H9 (cell line): ENCODE measurements at regions not wholly inside any gene's neighbourhood (a gene's known extent, or its start where the extent isn't known, plus 50 kb on each side); places are given as distances from the start of the nearest gene placed in this dataset.

ENCODE experiments used
- DNase-seq: peaks from one replicate; pipeline ENCODE4 v3.0.0-alpha.2; 2017
- H2AFZ ChIP-seq: one replicate; pipeline ENCODE4 v1.6.1; 2013; ENCODE audit warnings: mild to moderate bottlenecking, low read length, control low read depth, moderate library complexity
- H2AK5ac ChIP-seq: 2 replicates; pipeline ENCODE4 v1.6.1; 2013; ENCODE audit warnings: low read length, control low read depth, mixed read lengths; ENCODE audit not compliant: insufficient read length
- H2BK120ac ChIP-seq: one replicate; pipeline ENCODE4 v1.6.1; 2013; ENCODE audit warnings: low read depth, mild to moderate bottlenecking, low read length, control low read depth, inconsistent platforms; ENCODE audit not compliant: poor library complexity, severe bottlenecking
- H2BK12ac ChIP-seq: 2 replicates; pipeline ENCODE4 v1.6.1; 2013; ENCODE audit warnings: low read length, control low read depth, mixed read lengths, low read depth; ENCODE audit not compliant: insufficient read length
- H2BK15ac ChIP-seq: 2 replicates; pipeline ENCODE4 v1.6.1; 2013; ENCODE audit warnings: low read depth, low read length, control low read depth
- H2BK20ac ChIP-seq: one replicate; pipeline ENCODE4 v1.6.1; 2013; ENCODE audit warnings: low read depth, mild to moderate bottlenecking, low read length, control low read depth, inconsistent platforms; ENCODE audit not compliant: poor library complexity, severe bottlenecking
- H2BK5ac ChIP-seq: 2 replicates; pipeline ENCODE4 v1.6.1; 2013; ENCODE audit warnings: low read length, control low read depth, mixed read lengths; ENCODE audit not compliant: insufficient read length
- H3K14ac ChIP-seq: 2 replicates; pipeline ENCODE4 v1.6.1; 2013; ENCODE audit warnings: low read length, control low read depth; ENCODE audit not compliant: insufficient read depth
- H3K18ac ChIP-seq: 2 replicates; pipeline ENCODE4 v1.6.1; 2013; ENCODE audit warnings: low read depth, mild to moderate bottlenecking, mixed read lengths, low read length, control low read depth; ENCODE audit not compliant: insufficient read length
- H3K23ac ChIP-seq: 2 replicates; pipeline ENCODE4 v1.6.1; 2013; ENCODE audit warnings: low read length, control low read depth, mixed read lengths, low read depth; ENCODE audit not compliant: insufficient read length
- H3K23me2 ChIP-seq: 2 replicates; pipeline ENCODE4 v1.6.1; 2013; ENCODE audit warnings: low read depth, mild to moderate bottlenecking, mixed read lengths, low read length, control low read depth; ENCODE audit not compliant: insufficient read length, poor library complexity, severe bottlenecking
- H3K27ac ChIP-seq: 2 replicates; pipeline ENCODE4 v1.5.1; 2013; ENCODE audit warnings: low read length, control low read depth, mixed read lengths, low read depth; ENCODE audit not compliant: insufficient read length
- H3K27me3 ChIP-seq: 2 replicates; pipeline ENCODE4 v1.6.1; 2013; ENCODE audit warnings: low read length, control low read depth, inconsistent platforms; ENCODE audit not compliant: insufficient read depth
- H3K4ac ChIP-seq: 2 replicates; pipeline ENCODE4 v1.6.1; 2013; ENCODE audit warnings: low read depth, mild to moderate bottlenecking, control low read depth, inconsistent platforms, low read length, moderate library complexity
- H3K4me1 ChIP-seq: 2 replicates; pipeline ENCODE4 v1.6.1; 2013; ENCODE audit warnings: low read length, control low read depth, inconsistent platforms; ENCODE audit not compliant: insufficient read depth
- H3K4me2 ChIP-seq: 2 replicates; pipeline ENCODE4 v1.6.1; 2013; ENCODE audit warnings: low read length, control low read depth, mixed read lengths; ENCODE audit not compliant: insufficient read length, insufficient read depth
- H3K56ac ChIP-seq: 2 replicates; pipeline ENCODE4 v1.6.1; 2013; ENCODE audit warnings: low read depth, mild to moderate bottlenecking, mixed read lengths, low read length, control low read depth; ENCODE audit not compliant: insufficient read length
- H3K79me1 ChIP-seq: 2 replicates; pipeline ENCODE4 v1.6.1; 2013; ENCODE audit warnings: low read depth, mild to moderate bottlenecking, moderate library complexity, low read length, control low read depth, inconsistent platforms; ENCODE audit not compliant: insufficient read depth, poor library complexity, severe bottlenecking
- H3K79me2 ChIP-seq: 2 replicates; pipeline ENCODE4 v1.6.1; 2013; ENCODE audit warnings: low read length, control low read depth, inconsistent platforms; ENCODE audit not compliant: insufficient read depth
- H3K9ac ChIP-seq: 2 replicates; pipeline ENCODE4 v1.6.1; 2013; ENCODE audit warnings: low read length, control low read depth, mixed read lengths; ENCODE audit not compliant: insufficient read length; ENCODE audit errors: extremely low read depth
- H3K9me3 ChIP-seq: one replicate; pipeline ENCODE4 v1.6.1; 2013; ENCODE audit warnings: low read depth, low read length, inconsistent platforms; ENCODE audit not compliant: control insufficient read depth
- H3T11ph ChIP-seq: one replicate; pipeline ENCODE4 v1.6.1; 2013; ENCODE audit warnings: mild to moderate bottlenecking, low read length, control low read depth, inconsistent platforms
- H4K20me1 ChIP-seq: one replicate; pipeline ENCODE4 v1.6.1; 2013; ENCODE audit not compliant: control insufficient read depth, insufficient read length, insufficient read depth
- H4K5ac ChIP-seq: 2 replicates; pipeline ENCODE4 v1.6.1; 2013; ENCODE audit warnings: low read depth, mild to moderate bottlenecking, mixed read lengths, low read length, control low read depth; ENCODE audit not compliant: insufficient read length
- H4K8ac ChIP-seq: replicated peaks from 2 replicates; pipeline ENCODE4 v1.6.1; 2013; ENCODE audit warnings: low read length, control low read depth, mixed read lengths, low read depth; ENCODE audit not compliant: insufficient read length
- H4K91ac ChIP-seq: 2 replicates; pipeline ENCODE4 v1.6.1; 2013; ENCODE audit warnings: low read depth, mild to moderate bottlenecking, moderate library complexity, mixed read lengths, low read length, control low read depth; ENCODE audit not compliant: insufficient read length
- H3K27ac Mint-ChIP-seq, 3 experiments: 2 replicates in 2 of 3; 3 replicates in 1 of 3; pipeline ENCODE4 v1.8.0; 2020 to 2021; ENCODE audit warnings: mixed read lengths in 3 of 3, mild to moderate bottlenecking in 1 of 3, moderate library complexity in 1 of 3
- H3K27me3 Mint-ChIP-seq: 2 replicates; pipeline ENCODE4 v1.8.0; 2021; ENCODE audit warnings: low read depth, mild to moderate bottlenecking, moderate library complexity, mixed read lengths
- H3K36me3 Mint-ChIP-seq, 3 experiments: 2 replicates in 2 of 3; 3 replicates in 1 of 3; pipeline ENCODE4 v1.8.0; 2020 to 2021; ENCODE audit warnings: low read depth in 3 of 3, mixed read lengths in 3 of 3; ENCODE audit not compliant: insufficient read depth in 1 of 3
- H3K4me1 Mint-ChIP-seq, 2 experiments: 2 replicates each; pipeline ENCODE4 v1.8.0; 2020; ENCODE audit warnings: mixed read lengths in 2 of 2
- H3K4me3 Mint-ChIP-seq, 2 experiments: 2 replicates in 1 of 2; 3 replicates in 1 of 2; pipeline ENCODE4 v1.8.0; 2020 to 2021; ENCODE audit warnings: mild to moderate bottlenecking in 2 of 2, mixed read lengths in 2 of 2, moderate library complexity in 1 of 2
- H3K9me3 Mint-ChIP-seq, 2 experiments: 2 replicates in 1 of 2; 3 replicates in 1 of 2; pipeline ENCODE4 v1.8.0; 2020; ENCODE audit warnings: mild to moderate bottlenecking in 2 of 2, mixed read lengths in 2 of 2, moderate library complexity in 1 of 2
- CTCF ChIP-seq: fragments of 200-600 bp; sonication (generic); conservative IDR thresholded peaks from 3 replicates; pipeline ENCODE4 v1.8.0; 2021; ENCODE audit warnings: antibody characterized with exemption, mild to moderate bottlenecking
- WGBS: extraction: QIAGEN DNeasy Blood & Tissue Kit; methylation state at CpG from one replicate; pipeline ENCODE4 v1.1.7; 2013; ENCODE audit warnings: missing lambda C conversion rate, low lambda C conversion rate, mixed read lengths; ENCODE audit not compliant: insufficient read length; ENCODE audit errors: extremely low coverage; 5-methylcytosine and 5-hydroxymethylcytosine counted together

GRCh38 chr14:101105045-101105444 is 201.5 kb upstream of the RTL1 start:
- Histone ChIP-seq H3T11ph (no peak overlapping the region), H3K4me2 (no peak overlapping the region), H2BK15ac (no peak overlapping the region), H3K9me3 (no peaks in the 10 kb centered on the region), H3K27me3 (no peaks in the 10 kb centered on the region), H4K5ac (no peak overlapping the region), H3K23me2 (no peaks in the 10 kb centered on the region), H2BK20ac (no peak overlapping the region), H3K56ac (no peak overlapping the region), H2BK5ac (no peak overlapping the region), H4K91ac (no peak overlapping the region), H3K79me1 (no peaks in the 10 kb centered on the region), H2BK120ac (no peak overlapping the region), H3K79me2 (no peaks in the 10 kb centered on the region), H4K20me1 (no peaks in the 10 kb centered on the region), H2AFZ (no peak overlapping the region), H3K14ac (no peak overlapping the region), H3K18ac (no peak overlapping the region), H3K4me1 (no peaks in the 10 kb centered on the region), H3K4ac (no peak overlapping the region), H4K8ac (no peak overlapping the region), H3K27ac (no peak overlapping the region), H2AK5ac (no peak overlapping the region), H3K23ac (no peak overlapping the region), H2BK12ac (no peak overlapping the region), H3K9ac (no peak overlapping the region)
- peaks cover 7% of the 10 kb centered on the region in 2 experiments; a peak in 4 of 5 replicates for H3K9me3 Mint-ChIP-seq
- H3K4me3 Mint-ChIP-seq, result no peak overlapping the region
- H3K4me1 Mint-ChIP-seq, result peaks cover 4 to 9% of the 10 kb centered on the region in 2 experiments; a peak in 1 of 4 replicates
- no peak for DNase-seq
- no CpG with 5 or more reads among the region's 4 CpGs for WGBS
- no peaks in the 10 kb centered on the region; the same call in 1 of the 2 replicates for H3K27me3 Mint-ChIP-seq
- H3K36me3 Mint-ChIP-seq, result peaks cover 2 to 7% (median 4%) of the 10 kb centered on the region in 3 experiments; a peak in 5 of 7 replicates
- no peak for TF ChIP-seq CTCF
- H3K27ac Mint-ChIP-seq, result no peak overlapping the region
